Spleen (tissue), 7 donors: ENCODE measurements at regions not wholly inside any gene's neighbourhood (a gene's known extent, or its start where the extent isn't known, plus 50 kb on each side); places are given as distances from the start of the nearest gene placed in this dataset.

ENCODE experiments used
- CTCF ChIP-seq, 11 experiments: fragments of 200-600 bp in 7 of 11; fragments of 450-650 bp in 4 of 11; sonication (generic) in 4 of 11; IDR thresholded peaks in 8 of 11; conservative IDR thresholded peaks in 3 of 11; 1 replicate in 7 of 11; 2 replicates in 4 of 11; pipeline versions ENCODE4 v1.4.0 to v1.8.0; 2016 to 2021; ENCODE audit warnings: antibody characterized with exemption in 11 of 11, inconsistent platforms in 4 of 11, mild to moderate bottlenecking in 1 of 11
- POLR2A ChIP-seq, 3 donors: fragments of 450-650 bp; IDR thresholded peaks; one replicate each; pipeline ENCODE4 v1.5.1; 2017; ENCODE audit warnings: antibody characterized with exemption in 3 of 3, mild to moderate bottlenecking in 1 of 3
- POLR2AphosphoS5 ChIP-seq, 3 donors: sonication (generic); formaldehyde crosslinking; IDR thresholded peaks; one replicate each; pipeline ENCODE4 v1.5.1; 2017; ENCODE audit warnings: antibody characterized with exemption in 3 of 3
- donor health status: DM: no; HTN: no; CAD: no; lungs with moderate emphysema.
- donor health status: DM: no; HTN: no; CAD: no.
- donor health status: DM: no; HTN: no; CAD: no.

DNA sequence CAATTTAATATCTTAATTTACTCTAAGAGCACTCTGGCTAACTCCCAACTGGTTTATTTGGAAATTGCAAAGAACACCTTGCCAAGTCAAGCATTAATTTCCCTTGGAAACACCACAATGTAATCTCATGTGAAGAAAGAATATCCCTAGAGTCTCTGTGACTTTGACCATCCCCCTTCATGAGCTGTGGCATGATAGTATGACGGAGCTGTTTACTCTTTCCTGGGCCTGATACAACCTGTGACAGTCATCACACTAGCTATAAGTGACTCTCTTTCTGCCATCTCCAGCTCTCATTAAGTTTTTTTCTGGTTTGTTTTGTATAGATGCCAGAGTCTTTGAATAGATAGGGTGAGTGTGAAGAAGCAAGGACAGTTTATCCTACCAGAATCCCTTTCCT is 470.3 kb upstream of the JARID2 start:
- TF ChIP-seq CTCF (IDR thresholded peaks at IDR 0.05 in 8 of 11, conservative IDR thresholded peaks at IDR 0.05 in 3 of 11) (no peak), POLR2AphosphoS5 (IDR thresholded peaks at IDR 0.05) (no peak), POLR2A (IDR thresholded peaks at IDR 0.05) (no peak)
